Stimulated activated CD4-positive, alpha-beta T cell treated with anti-CD3 and anti-CD28 coated beads, Interleukin-2, amount 100 ng/mL, for 48 hours (primary cell): ENCODE measurements at regions not wholly inside any gene's neighbourhood (a gene's known extent, or its start where the extent isn't known, plus 50 kb on each side); places are given as distances from the start of the nearest gene placed in this dataset.
"Not testable (repeated sequence)": the region's sequence is repeated elsewhere in the genome, so short reads cannot be mapped to it uniquely, and the experiment has no call there.

Experiments
- DNase-seq, 2 donors: peaks; one replicate each; pipeline ENCODE4 v3.0.0-alpha.2; 2020

DNA sequence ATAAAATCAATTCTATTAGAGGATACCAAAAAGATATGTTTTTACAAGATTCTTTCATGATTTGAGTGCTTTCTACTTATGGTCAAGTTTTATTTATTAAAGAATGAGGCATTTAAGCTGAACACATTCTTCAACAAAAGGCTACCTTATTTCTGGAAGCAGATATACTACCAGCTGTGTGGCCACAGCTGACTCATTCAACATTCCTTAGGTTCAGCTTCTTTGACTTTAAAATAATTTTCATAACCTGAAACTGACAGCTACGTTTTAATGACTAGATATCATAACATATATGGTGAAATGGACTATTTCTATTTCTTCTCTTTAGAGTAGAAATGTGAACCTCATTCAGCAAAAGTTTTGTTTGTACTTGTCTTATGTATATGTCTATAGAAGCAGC is 414.2 kb upstream of the SEMA3C start:
- no peak for DNase-seq

DNA sequence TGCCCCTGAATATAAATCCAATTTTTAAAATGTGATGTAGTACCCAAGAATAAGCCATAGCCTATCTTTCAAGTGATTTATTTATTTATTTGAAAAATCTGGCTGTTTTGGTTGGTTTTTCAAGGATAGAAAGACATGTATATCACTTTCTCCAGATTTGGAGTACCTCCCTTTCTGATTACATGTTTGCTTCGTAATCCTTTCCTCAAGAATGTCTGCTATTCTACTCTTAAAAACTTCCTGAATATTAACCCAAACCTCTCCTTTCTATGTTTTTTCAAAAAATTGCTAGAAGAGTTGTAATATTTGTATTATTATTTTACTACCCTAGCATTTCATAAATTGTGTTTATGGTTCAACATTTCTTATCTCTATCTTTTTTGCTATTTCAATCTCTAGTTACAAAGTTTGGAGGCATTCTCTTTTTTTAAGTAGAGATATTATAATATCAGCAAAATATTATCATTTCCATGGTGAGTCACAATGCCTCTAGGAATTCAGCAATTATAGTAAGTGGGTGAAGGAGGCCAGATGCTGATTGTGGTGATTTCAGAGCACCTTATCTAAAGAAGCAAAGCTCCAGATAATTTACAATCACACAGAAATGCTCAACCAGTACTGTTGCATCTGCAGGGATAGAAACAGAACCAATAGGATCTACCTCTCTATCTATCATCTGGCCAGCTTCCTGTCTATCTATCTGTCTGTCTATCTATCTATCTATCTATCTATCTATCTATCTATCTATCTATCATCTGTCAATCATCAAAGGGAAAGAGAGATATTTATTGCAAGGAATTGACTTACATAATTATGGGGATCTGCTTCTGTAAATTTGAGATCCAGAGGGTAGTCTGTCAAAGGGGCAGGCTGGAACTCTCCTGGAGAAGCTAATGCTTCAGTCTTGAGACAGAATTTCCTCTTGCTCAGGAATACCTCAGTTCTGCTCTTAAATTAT is 412.5 kb upstream of the SEMA3C start:
- DNase-seq: no peak

DNA sequence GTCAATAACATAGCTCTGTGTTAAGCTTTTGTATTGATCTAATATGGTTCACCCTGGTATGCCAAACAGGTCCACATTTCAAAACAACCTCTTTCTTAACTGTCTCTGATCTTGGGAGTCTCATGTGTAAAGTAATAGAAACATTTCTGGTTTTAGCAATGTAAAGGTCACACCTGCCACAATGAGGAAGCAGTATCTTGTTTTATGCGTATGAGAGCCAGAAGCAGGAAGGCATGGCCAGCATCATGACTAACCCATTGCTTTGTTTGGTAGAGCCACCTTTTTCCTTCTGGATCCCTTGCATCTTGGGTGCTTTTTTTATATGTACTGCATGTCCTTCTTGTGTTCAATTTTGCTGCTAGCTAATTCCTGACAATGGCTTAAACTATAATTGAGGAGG is 411.3 kb upstream of the SEMA3C start:
- no peak for DNase-seq

DNA sequence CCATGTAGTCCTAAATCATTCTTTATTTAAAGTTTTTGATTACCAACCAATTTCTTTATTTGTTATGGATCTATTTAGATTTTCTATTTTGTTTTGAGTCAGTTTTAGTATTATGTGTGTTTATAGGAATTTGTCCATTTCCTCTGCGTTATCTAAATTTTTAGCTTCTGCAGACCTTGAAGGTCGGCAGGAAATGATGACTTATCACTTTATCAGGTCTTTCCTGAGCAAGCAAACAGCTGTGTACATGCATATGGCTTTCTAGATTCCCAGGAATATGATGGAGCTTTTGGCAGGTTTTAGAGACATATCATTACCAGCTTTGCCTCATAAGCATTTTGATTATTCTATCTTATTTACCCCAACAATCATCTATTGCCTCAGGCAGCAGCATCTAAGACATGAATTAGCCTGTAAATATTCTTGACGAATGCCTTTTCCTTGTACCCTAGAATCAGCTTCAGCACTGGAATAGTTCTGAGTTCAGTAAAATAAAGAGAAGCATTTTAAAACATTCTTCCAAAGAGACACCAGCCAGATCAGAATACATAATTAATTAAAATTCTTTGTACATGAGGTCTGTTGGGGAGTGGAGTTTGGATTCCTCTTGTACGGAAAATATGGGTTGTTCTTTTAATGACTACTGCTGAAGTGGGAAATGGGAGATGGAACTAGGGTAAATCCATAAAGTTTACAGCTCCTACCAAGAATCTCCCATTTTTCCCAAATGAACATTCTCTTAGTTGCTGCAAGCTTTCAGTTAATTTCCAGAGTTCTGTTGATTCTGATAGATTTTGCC is 408.8 kb upstream of the SEMA3C start:
- DNase-seq: no peak

DNA sequence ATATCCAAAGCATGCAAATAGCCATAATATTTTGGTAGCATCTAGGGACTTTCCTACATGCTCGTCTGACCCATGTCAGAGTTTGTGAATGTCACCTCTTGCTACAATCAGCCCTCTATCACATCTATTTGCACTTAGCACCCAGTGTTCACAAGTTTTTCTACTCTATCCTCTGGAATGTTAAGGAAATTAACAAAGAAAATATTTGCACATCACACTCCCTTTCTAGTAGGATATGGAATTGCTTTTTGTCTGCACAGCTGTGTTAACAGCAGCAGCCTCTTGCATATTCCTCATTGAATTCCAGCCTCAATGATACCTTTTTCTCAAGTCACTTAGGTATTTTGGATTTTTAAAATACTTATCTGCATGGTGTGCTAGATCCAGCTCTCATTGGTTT is 403.1 kb upstream of the SEMA3C start:
- no peak for DNase-seq

DNA sequence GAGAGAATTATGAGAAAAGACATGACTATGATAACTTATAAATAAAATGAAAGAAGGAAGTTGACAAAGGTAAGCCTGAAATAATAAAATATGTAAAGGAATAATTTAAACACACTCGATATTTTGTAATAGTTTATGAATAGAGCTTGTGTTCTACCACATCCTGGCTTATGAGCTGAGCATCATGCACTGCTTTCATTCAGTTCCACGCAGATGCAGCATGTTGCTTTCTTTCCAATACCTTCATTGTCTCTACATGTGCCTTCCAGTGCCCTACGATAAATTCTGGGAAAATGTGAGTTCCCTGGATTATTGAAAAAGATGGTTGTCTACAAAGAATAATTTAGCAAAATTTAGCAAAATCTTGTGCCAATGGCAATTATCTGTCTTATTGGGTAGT is 398.9 kb upstream of the SEMA3C start:
- no peak for DNase-seq

DNA sequence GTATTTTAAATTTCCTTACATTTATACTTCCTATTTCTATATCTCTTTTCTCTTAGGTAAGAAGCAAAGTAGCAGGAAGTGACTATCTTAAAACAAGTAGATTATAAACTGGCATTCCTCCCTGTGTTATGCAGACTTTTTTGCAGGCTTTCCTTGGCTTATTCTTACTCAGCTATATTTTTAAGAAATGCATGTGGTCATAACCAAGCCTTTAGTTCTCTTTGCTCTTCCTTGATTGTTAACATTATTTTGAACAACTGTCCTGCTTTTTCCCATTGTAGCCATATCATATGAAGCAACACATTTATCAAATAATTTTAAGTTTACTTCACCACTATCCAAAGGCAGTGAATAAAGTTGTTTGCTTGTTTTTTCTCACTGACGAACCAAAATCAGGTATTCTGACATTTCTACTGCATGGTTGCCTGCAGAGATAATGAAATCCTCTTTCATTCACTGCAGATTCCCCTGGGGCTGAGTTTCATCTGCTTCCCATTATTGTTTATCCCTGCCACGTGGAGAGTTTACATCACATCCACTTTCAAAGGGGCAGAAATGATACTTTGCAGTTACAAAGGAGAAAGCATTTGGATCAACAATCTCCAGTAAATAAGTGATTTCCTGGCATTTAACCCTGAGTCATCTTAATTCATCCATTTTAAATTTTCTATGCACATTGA is 389.9 kb upstream of the SEMA3C start:
- no peak for DNase-seq

DNA sequence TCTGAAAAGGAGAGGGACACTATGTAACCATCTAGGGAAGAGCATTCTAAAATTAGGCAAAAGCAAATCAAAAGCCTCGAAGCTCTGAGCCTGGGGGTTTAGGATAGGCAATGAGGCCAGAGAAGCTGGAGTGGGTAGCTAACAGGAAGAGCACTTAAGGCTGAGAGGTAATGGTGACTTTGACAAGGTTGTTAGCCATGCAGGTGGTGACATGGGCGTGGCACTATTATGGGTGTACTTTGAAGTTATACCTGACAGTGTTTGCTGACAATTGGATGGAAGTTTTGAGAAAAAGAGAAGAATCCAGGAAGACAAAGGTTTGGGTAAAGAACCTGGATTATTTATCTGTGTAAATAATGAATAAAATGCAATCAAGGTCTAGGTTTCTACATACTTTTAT is 383.0 kb upstream of the SEMA3C start:
- DNase-seq: no peak

DNA sequence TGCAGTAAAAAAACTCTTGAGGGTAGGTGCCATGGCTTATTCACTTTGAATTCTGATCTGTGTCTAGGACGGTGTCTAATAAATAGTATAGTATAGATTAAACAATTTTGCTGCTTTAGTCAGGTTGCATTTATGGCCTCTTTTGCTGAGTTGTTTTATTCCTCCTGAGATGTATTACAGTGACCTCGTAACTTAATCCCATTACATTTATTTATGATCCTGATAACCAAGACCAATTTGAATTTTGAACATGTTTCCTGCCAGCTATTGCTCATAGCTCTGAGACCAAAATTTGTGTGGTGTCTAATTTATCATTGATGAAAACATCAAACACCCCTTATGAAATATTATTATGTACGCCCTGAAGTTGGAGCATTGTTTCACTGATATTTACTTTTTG is 381.9 kb upstream of the SEMA3C start:
- DNase-seq: no peak

DNA sequence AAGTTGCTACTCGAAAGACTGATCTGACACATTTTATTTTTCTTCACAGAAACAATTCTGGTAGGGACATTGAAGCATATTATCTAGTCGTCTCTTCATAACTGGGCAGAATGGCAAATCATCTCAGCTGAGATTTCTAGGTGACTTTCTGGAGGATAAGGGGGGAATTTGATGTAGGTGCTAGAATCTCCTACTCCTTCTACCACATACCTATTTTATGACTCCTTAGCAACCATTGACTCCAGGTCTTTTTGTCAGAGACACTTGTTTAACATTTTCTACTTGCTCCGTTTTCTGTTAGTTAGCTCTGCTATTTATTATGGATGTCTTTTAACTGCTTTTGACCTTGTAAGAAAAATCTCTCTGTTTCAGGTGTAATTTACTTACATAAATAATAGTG is 380.9 kb upstream of the SEMA3C start:
- no peak for DNase-seq

DNA sequence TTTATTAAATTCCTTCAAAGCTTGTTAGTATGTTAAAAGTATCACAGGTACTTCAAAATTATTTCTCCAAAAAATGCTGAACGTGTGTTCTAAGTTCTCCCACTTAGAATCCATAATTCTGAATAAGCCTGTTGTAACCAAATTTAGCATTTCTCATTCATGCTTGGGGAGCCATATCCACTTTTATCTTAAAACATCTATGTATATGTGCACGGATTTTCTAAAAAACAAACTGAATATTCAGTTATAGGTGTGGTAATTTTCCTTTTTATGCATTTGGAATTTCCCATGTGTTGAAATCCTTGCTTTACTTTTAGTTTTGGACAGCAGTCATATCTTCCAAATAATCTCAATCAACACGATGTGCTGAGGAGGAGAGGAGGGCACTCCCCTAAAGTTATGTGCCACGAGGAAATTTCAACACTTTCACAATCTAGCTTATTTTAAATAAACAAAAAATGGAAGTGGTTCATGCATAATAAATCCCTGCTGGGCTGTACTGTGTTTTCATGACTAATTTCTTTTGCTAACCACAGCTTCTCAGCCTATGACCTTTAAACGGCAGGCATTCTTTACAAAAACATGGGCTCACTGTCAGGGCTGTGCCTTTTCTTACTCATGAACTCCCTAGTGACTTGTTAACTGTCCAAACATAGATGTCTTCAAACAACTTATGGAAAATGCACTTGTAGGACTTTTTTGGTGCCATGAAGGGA is 380.3 kb upstream of the SEMA3C start:
- DNase-seq: no peak

DNA sequence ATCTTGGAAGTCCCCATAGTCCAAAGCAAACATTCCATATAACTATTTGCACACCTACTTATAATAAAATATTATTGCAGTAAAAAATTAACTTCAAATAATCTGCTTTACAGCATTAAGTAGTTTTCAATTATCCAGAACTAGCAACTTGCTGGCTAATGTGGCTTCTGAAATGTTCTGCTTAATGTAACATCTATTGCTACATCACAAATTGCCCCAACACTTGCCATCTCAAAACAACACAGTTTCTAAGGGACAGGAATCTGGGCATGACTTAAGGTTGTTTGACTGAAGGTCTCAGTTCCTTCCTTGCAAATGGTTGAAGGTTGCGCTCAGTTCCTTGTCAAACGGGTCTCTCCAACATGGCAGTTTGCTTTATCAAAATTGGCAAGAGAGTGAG is 378.5 kb upstream of the SEMA3C start:
- DNase-seq: no peak

DNA sequence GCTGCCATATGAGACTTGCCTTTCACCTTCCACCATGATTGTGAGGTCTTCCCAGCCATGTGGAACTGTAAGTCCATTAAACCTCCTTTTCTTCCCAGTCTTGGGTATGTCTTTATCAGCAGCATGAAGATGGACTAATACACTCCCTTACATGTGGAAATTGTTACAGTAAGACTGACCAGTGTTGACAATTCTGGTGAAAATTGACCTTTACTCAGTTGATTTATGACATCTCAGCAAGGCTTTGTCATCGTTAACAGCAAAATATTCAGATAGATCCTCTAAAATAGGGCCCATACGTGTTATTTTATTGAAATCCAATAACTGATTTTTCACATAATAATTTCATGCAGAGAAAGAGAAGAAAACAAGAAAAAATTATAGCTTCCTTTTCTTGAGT is 377.9 kb upstream of the SEMA3C start:
- DNase-seq: no peak

DNA sequence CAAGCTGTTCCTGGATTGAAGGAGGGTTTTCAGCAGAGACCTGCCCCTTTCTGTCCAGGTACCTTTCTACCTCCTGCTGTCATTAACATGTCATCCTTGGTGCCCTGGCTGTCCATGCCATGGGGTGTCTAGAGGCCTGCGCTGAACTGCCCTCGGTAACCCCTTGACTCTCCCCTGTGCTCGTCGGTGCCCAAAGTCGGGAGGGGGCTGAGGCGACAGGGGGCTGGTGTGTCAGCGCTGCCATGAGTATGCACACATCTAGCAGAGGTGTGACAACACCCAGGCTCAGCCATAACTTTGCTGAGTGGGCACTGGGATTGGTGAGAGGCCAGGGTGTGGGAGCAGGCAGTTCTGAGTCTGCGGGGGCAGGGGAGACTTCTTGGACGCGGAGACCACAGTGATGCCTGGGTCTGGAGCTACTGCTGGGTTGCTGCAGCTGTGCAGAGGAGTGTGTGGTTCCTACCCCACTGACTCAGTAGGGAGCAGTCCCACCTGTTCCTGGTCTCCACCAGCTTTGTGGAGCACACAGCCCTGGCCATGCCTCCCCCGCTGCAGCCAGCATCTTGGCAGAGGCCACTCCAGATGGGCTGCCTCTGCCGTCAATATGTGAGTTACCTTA is 376.2 kb upstream of the SEMA3C start:
- DNase-seq: no peak

DNA sequence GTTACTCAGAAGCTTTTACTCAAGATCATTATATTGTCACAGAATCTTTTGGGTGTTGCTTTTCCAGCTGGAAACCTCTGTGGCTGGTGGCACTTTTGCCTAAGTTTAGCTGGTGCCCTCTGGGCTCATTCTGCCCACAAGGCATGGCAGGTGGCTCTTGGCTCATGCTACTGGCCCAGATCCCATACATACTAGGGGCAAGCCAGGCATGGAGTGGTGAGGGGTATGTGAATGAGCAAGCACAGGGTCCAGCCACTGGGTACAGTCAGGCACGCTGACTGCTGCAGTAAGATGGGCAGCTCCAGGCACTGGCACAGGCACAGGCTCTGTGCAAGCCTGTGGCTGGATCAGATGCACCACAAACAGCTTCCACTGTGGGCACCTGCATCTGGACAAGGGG is 375.0 kb upstream of the SEMA3C start:
- DNase-seq: no peak

DNA sequence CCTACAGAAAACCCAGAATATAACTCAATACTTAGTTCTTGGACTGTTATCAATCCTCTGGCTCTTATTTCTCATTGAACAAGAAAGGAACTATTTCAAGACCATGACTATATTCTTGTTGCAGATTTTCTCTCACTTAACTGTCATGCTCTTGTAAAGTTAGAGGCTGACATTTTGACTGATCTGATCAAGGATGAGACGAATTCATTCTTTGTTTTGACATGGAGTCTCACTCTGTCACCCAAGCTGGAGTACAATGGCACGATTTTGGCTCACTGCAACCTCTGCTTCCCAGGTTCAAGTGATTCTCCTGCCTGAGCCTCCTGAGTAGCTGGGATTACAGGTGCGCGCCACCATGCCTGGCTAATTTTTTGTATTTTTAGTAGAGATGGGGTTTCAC is 367.9 kb upstream of the SEMA3C start:
- DNase-seq: not testable (repeated sequence)

DNA sequence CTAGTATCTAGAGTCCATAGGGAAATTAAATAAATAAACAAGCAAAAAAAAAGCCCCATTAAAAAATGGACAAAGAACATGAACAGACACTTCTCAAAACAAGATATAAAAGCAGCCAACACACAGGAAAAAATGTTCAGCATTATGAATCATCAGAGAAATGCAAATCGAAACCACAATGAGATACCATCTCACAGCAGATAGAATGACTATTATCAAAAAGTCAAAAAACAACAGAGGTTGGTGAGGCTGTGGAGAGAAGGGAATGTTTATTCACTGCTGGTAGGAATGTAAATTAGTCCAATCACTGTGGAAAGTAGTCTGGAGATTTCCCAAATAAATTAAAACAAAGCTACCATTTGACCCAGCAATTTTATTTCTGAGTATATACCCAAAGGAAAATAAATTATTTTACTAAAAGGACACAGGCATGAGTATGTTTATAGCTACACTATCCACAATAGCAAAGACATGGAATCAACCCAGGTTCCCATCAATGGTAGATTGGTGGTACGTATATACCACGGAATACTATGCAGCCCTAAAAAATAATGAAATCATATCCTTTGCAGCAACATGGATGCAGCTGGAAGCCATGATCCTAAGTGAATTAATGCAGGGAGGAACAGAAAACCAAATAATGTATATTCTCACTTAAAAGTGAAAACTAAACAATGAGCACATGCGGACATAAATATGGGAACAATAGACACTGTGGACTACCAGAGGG is 366.5 kb upstream of the SEMA3C start:
- DNase-seq: no peak

DNA sequence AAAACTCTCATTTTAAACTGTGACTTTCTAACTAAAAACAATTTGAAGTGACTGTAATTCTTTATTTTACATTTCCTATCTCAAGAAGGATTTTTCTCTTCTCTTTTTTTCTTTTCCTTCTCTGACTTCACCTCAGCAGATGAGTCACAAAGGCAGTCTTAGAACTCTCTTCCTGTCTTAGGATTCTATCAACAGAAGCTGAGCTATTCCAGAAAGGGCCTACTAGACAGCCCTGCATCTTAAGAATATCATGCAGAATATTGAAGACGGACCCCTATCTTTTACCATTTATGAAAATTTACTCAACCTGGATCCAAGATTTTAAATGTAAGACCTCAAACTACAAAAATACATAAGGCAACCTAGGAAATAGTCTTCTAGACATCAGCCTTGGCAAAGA is 365.7 kb upstream of the SEMA3C start:
- no peak for DNase-seq

DNA sequence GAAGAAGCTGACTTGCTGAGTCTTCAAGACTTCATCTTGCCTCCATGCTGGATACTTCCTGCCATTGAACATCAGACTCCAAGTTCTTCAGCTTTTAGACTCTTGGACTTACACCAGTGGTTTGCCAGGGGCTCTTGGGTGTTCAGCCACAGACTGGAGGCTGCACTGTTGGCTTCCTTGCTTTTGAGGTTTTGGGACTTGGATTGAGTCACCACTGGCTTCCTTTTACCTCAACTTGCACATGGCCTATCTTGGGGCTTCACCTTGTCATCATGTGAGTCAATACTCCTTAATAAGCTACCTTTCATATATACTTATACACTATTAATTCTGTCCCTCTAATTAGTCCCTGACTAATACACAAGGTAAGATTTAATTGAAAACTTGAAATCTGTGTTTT is 361.7 kb upstream of the SEMA3C start:
- no peak for DNase-seq

DNA sequence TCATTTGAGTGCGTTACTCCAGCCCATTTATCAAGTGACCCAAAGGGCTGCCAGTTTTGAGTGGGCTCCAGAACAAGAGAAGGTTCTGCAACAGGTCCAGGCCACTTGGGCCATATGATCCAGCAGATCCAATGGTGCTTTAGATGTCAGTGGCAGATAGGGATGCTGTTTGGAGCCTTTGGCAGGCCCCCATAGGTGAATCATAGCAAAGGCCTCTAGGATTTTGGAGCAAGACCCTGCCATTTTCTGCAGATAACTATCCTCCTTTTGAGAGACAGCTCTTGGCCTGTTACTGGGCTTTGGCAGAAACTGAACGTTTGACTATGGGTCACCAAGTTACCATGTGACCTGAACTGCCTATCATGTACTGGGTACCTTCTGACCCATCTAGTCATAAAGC is 358.8 kb upstream of the SEMA3C start:
- DNase-seq: no peak

DNA sequence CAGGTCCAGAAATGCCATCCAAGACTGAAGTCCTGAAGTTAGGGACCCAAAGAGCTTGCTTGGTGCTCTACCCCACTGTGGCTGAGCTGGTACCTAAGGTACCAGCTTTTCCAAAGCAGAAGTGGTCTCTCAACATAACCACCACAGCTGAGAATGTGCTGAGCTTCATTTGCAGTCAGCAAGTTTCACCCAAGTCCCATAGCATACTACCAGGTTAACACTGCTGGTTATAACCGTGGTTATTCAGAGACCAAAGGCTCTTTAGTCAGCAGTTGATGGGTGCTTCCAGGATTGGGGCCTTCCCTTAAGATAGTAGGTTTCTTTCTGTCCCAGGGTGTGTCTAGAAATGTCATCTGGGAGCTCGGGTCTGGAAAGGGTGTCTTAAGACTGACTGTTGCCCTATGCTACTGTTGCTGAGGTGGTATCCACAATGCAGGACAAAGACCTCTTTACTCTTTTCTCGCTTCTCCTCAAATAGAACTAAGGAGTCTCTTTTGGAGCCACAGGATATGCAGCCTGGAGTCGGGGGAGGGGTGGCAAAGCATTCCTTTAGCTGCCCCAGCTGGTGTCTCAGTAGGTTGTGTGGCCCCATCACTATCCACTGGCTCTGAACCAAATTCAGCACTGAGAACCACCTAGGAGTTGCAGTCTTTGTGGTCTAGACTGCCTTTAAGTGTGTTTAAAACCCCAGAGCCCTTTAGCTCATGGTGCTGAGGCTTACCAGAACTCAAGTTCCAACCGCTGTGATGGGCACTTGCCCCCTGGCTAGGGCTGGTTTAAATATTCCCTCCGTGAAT is 354.9 kb upstream of the SEMA3C start:
- DNase-seq: no peak
